Ishikawa (cell line): ENCODE measurements at regions not wholly inside any gene's neighbourhood (a gene's known extent, or its start where the extent isn't known, plus 50 kb on each side); places are given as distances from the start of the nearest gene placed in this dataset.

Experiments used
- CEBPB ChIP-seq: IDR thresholded peaks from 2 replicates; pipeline ENCODE4 v1.6.1; 2012
- CREB1 ChIP-seq: IDR thresholded peaks from 2 replicates; pipeline ENCODE4 v1.6.1; 2012; ENCODE audit warnings: low read depth
- EGR1 ChIP-seq: IDR thresholded peaks from 2 replicates; pipeline ENCODE4 v1.6.1; 2012
- EP300 ChIP-seq: IDR thresholded peaks from 2 replicates; pipeline ENCODE4 v1.6.1; 2012; ENCODE audit warnings: borderline replicate concordance
- FOXM1 ChIP-seq: IDR thresholded peaks from 2 replicates; pipeline ENCODE4 v1.6.1; 2012; ENCODE audit warnings: low read depth, borderline replicate concordance
- MAX ChIP-seq: IDR thresholded peaks from 2 replicates; pipeline ENCODE4 v1.6.1; 2012
- NFIC ChIP-seq: IDR thresholded peaks from 2 replicates; pipeline ENCODE4 v1.6.1; 2012
- RAD21 ChIP-seq: IDR thresholded peaks from 2 replicates; pipeline ENCODE4 v1.6.1; 2012; ENCODE audit warnings: low read depth
- REST ChIP-seq: IDR thresholded peaks from 2 replicates; pipeline ENCODE4 v1.6.1; 2012; ENCODE audit warnings: low read depth, mild to moderate bottlenecking
- TAF1 ChIP-seq: IDR thresholded peaks from 2 replicates; pipeline ENCODE4 v1.6.1; 2012; ENCODE audit warnings: low read depth, mild to moderate bottlenecking
- TCF12 ChIP-seq: IDR thresholded peaks from 2 replicates; pipeline ENCODE4 v1.6.1; 2012; ENCODE audit warnings: low read depth
- TEAD4 ChIP-seq: IDR thresholded peaks from 2 replicates; pipeline ENCODE4 v1.6.1; 2012
- USF1 ChIP-seq: IDR thresholded peaks from 2 replicates; pipeline ENCODE4 v1.6.1; 2012
- YY1 ChIP-seq: IDR thresholded peaks from 2 replicates; pipeline ENCODE4 v1.6.1; 2012; ENCODE audit warnings: low read depth
- ZBTB7A ChIP-seq: IDR thresholded peaks from 2 replicates; pipeline ENCODE4 v1.6.1; 2012; ENCODE audit warnings: low read depth

- TF ChIP-seq FOXM1 (no peak), USF1 (no peak), TAF1 (no peak), YY1 (no peak), RAD21 (no peak), NFIC (no peak), EP300 (no peak), TEAD4 (no peak), REST (no peak), MAX (no peak), ZBTB7A (no peak), EGR1 (no peak), CREB1 (no peak), TCF12 (no peak), CEBPB (no peak)
Observed at GRCh38 chr9:12060067-12060466, 633.1 kb upstream of the TYRP1 start.

GRCh38 chr9:12060811-12061210 lies 632.4 kb upstream of the TYRP1 start:
- TF ChIP-seq FOXM1 (no peak), RAD21 (no peak), YY1 (no peak), USF1 (no peak), NFIC (no peak), TAF1 (no peak)

GRCh38 chr9:12065050-12065449 lies 628.1 kb upstream of the TYRP1 start:
- TF ChIP-seq YY1 = no peak
- no peak for TF ChIP-seq MAX
- TF ChIP-seq CEBPB = no peak
- TF ChIP-seq TEAD4 = no peak
- no peak for TF ChIP-seq TAF1
- no peak for TF ChIP-seq CREB1
- no peak for TF ChIP-seq NFIC
- TF ChIP-seq TCF12 = no peak
- no peak for TF ChIP-seq RAD21
- TF ChIP-seq EGR1 = no peak
- TF ChIP-seq ZBTB7A = no peak
- TF ChIP-seq USF1 = no peak
- TF ChIP-seq FOXM1 = no peak
- TF ChIP-seq EP300 = no peak

GRCh38 chr9:12065686-12066085 lies 627.5 kb upstream of the TYRP1 start:
- no peak for TF ChIP-seq CEBPB
- no peak for TF ChIP-seq TEAD4
- no peak for TF ChIP-seq MAX
- TF ChIP-seq ZBTB7A = no peak
- TF ChIP-seq REST = no peak
- TF ChIP-seq NFIC = no peak
- TF ChIP-seq YY1 = no peak
- TF ChIP-seq USF1 = no peak
- no peak for TF ChIP-seq RAD21
- TF ChIP-seq TAF1 = no peak

- TF ChIP-seq NFIC = no peak
- TF ChIP-seq YY1 = no peak
- TF ChIP-seq ZBTB7A = no peak
- TF ChIP-seq FOXM1 = no peak
- TF ChIP-seq MAX = no peak
- no peak for TF ChIP-seq USF1
- TF ChIP-seq TCF12 = no peak
- no peak for TF ChIP-seq REST
- no peak for TF ChIP-seq EGR1
- TF ChIP-seq EP300 = no peak
- no peak for TF ChIP-seq TEAD4
- TF ChIP-seq RAD21 = no peak
- no peak for TF ChIP-seq CEBPB
- no peak for TF ChIP-seq CREB1
- no peak for TF ChIP-seq TAF1
Observed at GRCh38 chr9:12066455-12067035, 626.6 kb upstream of the TYRP1 start.
